Trophoblast cell (in vitro differentiated cells and primary cell): ENCODE measurements at regions not wholly inside any gene's neighbourhood (a gene's known extent, or its start where the extent isn't known, plus 50 kb on each side); places are given as distances from the start of the nearest gene placed in this dataset.
"Not testable (repeated sequence)": the region's sequence is repeated elsewhere in the genome, so short reads cannot be mapped to it uniquely, and the experiment has no call there.

Source experiments
- DNase-seq, 2 donors: peaks; one replicate each; pipeline ENCODE4 v3.0.0-alpha.2; 2016
- H2AFZ ChIP-seq: 2 replicates; pipeline ENCODE4 v1.6.1; 2013; ENCODE audit warnings: low read length, moderate library complexity, mild to moderate bottlenecking; ENCODE audit not compliant: insufficient read depth, poor library complexity
- H2AK5ac ChIP-seq: 2 replicates; pipeline ENCODE4 v1.6.1; 2013; ENCODE audit warnings: mild to moderate bottlenecking, low read length
- H2BK120ac ChIP-seq: 2 replicates; pipeline ENCODE4 v1.6.1; 2013; ENCODE audit warnings: low read length, mild to moderate bottlenecking, moderate library complexity; ENCODE audit not compliant: insufficient read depth, poor library complexity
- H2BK12ac ChIP-seq: 2 replicates; pipeline ENCODE4 v1.6.1; 2013; ENCODE audit warnings: mild to moderate bottlenecking, low read length, moderate library complexity
- H2BK5ac ChIP-seq: 2 replicates; pipeline ENCODE4 v1.6.1; 2013; ENCODE audit warnings: low read length, low read depth, moderate library complexity, mild to moderate bottlenecking; ENCODE audit not compliant: poor library complexity
- H3K14ac ChIP-seq: 2 replicates; pipeline ENCODE4 v1.6.1; 2013; ENCODE audit warnings: mild to moderate bottlenecking, low read length
- H3K18ac ChIP-seq: 2 replicates; pipeline ENCODE4 v1.6.1; 2013; ENCODE audit warnings: mild to moderate bottlenecking, low read length
- H3K23ac ChIP-seq: 2 replicates; pipeline ENCODE4 v1.6.1; 2013; ENCODE audit warnings: low read length
- H3K27ac ChIP-seq: 2 replicates; pipeline ENCODE4 v1.5.1; 2013; ENCODE audit warnings: low read depth, mild to moderate bottlenecking, inconsistent platforms, low read length, moderate library complexity
- H3K27me3 ChIP-seq: 2 replicates; pipeline ENCODE4 v1.6.1; 2013; ENCODE audit warnings: inconsistent platforms, mild to moderate bottlenecking, low read length, moderate library complexity; ENCODE audit not compliant: insufficient read depth
- H3K36me3 ChIP-seq, 2 experiments: 1 replicate in 1 of 2; 2 replicates in 1 of 2; pipeline ENCODE4 v1.6.1; 2013; ENCODE audit warnings: low read length in 2 of 2, mild to moderate bottlenecking in 2 of 2, moderate library complexity in 1 of 2; ENCODE audit not compliant: insufficient read depth in 2 of 2, control insufficient read depth in 1 of 2
- H3K4ac ChIP-seq: 2 replicates; pipeline ENCODE4 v1.6.1; 2013; ENCODE audit warnings: low read depth, mild to moderate bottlenecking, low read length, moderate library complexity
- H3K4me1 ChIP-seq, 2 experiments: 1 replicate in 1 of 2; 2 replicates in 1 of 2; pipeline ENCODE4 v1.6.1; 2013; ENCODE audit warnings: low read length in 2 of 2, mild to moderate bottlenecking in 2 of 2, moderate library complexity in 1 of 2; ENCODE audit not compliant: insufficient read depth in 2 of 2, control insufficient read depth in 1 of 2
- H3K4me2 ChIP-seq: 2 replicates; pipeline ENCODE4 v1.6.1; 2013; ENCODE audit warnings: inconsistent platforms, mild to moderate bottlenecking, low read length, moderate library complexity
- H3K4me3 ChIP-seq: 2 replicates; pipeline ENCODE4 v1.5.1; 2013; ENCODE audit warnings: mild to moderate bottlenecking, low read depth, low read length, inconsistent platforms
- H3K79me1 ChIP-seq: one replicate; pipeline ENCODE4 v1.6.1; 2013; ENCODE audit warnings: low read length
- H3K79me2 ChIP-seq: 2 replicates; pipeline ENCODE4 v1.6.1; 2013; ENCODE audit warnings: low read length, mild to moderate bottlenecking; ENCODE audit not compliant: control insufficient read depth, insufficient read depth, poor library complexity
- H3K9ac ChIP-seq: 2 replicates; pipeline ENCODE4 v1.6.1; 2013; ENCODE audit warnings: mild to moderate bottlenecking, low read length
- H3K9me3 ChIP-seq: 2 replicates; pipeline ENCODE4 v1.6.1; 2013; ENCODE audit warnings: low read depth, mild to moderate bottlenecking, control low read depth, inconsistent platforms, low read length; ENCODE audit not compliant: insufficient read depth
- H4K12ac ChIP-seq: 2 replicates; pipeline ENCODE4 v1.6.1; 2013; ENCODE audit warnings: low read depth, mild to moderate bottlenecking, low read length, moderate library complexity
- H4K8ac ChIP-seq: 2 replicates; pipeline ENCODE4 v1.6.1; 2013; ENCODE audit warnings: low read depth, mild to moderate bottlenecking, low read length, moderate library complexity
- H4K91ac ChIP-seq: one replicate; pipeline ENCODE4 v1.6.1; 2013; ENCODE audit warnings: low read depth, mild to moderate bottlenecking, low read length, moderate library complexity
- WGBS: extraction: QIAGEN DNeasy Blood & Tissue Kit; methylation state at CpG from one replicate; pipeline ENCODE4 v1.1.7; 2013; ENCODE audit warnings: missing lambda C conversion rate; ENCODE audit not compliant: insufficient read length, insufficient coverage; ENCODE audit errors: extremely low coverage; 5-methylcytosine and 5-hydroxymethylcytosine counted together

DNA sequence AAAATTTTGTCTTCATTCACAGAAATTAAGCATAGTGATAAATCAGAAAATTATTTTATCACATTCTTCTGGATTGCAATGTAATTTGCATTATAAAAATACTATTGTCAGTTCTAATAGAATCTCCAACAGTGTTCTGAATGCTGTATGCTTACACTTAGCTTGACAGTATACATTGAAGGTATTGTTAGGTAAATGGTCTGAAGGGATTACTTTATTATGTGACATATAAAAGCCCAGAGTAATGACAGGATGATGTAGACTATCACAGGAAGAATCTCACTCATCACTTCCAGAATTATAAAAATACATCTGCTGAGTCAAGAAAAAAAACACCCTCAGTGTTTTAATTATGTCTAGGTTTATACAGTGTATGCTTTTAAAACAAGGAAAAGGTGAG lies 1532.5 kb upstream of the RAG2 start:
- Histone ChIP-seq H3K27me3 (no peaks in the 10 kb centered on the region), H3K4me2 (no peak overlapping the region), H4K12ac (no peak overlapping the region), H2BK5ac (no peak overlapping the region), H4K91ac (no peak overlapping the region), H2AK5ac (no peak overlapping the region), H3K9ac (no peak overlapping the region), H3K18ac (no peak overlapping the region), H3K27ac (no peak overlapping the region), H3K9me3 (no peaks in the 10 kb centered on the region), H3K79me1 (no peaks in the 10 kb centered on the region), H3K14ac (no peak overlapping the region), H2BK120ac (no peak overlapping the region), H3K4me1 (no peaks in the 10 kb centered on the region), H4K8ac (no peak overlapping the region), H3K36me3 (no peaks in the 10 kb centered on the region), H3K23ac (no peak overlapping the region), H3K4me3 (no peak overlapping the region), H3K79me2 (no peaks in the 10 kb centered on the region), H2AFZ (no peak overlapping the region), H3K4ac (no peak overlapping the region), H2BK12ac (no peak overlapping the region)
- no peak for DNase-seq

DNA sequence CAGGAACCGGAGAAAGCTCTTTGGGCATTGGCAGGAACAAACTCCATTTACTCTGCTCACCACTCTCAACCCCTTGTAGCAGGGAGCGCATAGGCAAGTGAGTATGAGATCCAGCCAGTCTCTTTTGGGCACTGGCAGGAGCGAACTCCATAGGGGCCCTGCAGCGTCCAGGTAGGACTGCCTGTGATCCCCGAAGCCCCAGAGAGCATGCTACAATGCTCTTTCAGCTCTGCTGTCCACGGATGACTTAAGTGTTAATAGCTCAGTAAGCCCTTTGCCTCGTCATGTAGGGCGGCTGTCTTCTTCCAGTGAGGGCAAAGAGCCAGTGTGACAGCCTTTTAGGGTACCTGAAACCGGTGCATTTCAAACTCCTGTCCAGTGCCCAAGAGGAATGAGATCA lies 1525.6 kb upstream of the RAG2 start:
- DNase-seq = no peak
- Histone ChIP-seq H3K4ac (no peak overlapping the region), H3K79me1 (no peaks in the 10 kb centered on the region), H3K23ac (no peak overlapping the region), H3K27me3 (no peaks in the 10 kb centered on the region), H3K27ac (no peak overlapping the region), H3K9me3 (no peaks in the 10 kb centered on the region), H3K18ac (no peak overlapping the region), H3K9ac (no peak overlapping the region), H3K79me2 (no peaks in the 10 kb centered on the region), H4K12ac (no peak overlapping the region), H3K4me1 (no peaks in the 10 kb centered on the region), H4K8ac (no peak overlapping the region), H2BK12ac (no peak overlapping the region), H3K36me3 (no peaks in the 10 kb centered on the region), H2AK5ac (no peak overlapping the region), H2BK5ac (no peak overlapping the region), H2AFZ (no peak overlapping the region), H3K4me2 (no peak overlapping the region), H4K91ac (no peak overlapping the region), H3K4me3 (no peak overlapping the region), H3K14ac (no peak overlapping the region), H2BK120ac (no peak overlapping the region)
- WGBS = no CpG with 5 or more reads among the region's 9 CpGs

DNA sequence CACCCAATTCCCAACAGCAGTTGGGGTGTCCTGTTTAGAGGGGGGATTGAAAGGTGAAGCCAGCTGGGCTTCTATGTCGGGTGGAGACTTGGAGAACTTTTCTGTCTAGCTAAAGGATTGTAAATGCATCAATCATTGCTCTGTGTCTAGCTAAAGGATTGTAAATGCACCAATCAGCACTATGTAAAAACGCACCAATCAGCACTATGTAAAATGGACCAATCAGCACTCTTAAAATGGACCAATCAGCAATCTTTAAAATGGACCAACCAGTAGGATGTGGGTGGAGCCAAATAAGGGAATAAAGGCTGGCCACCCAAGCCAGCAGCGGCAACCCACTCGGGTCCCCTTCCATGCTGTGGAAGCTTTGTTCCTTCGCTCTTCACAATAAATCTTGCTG lies 1518.6 kb upstream of the RAG2 start:
- H3K4me1 ChIP-seq, H4K8ac ChIP-seq: not testable (repeated sequence)

DNA sequence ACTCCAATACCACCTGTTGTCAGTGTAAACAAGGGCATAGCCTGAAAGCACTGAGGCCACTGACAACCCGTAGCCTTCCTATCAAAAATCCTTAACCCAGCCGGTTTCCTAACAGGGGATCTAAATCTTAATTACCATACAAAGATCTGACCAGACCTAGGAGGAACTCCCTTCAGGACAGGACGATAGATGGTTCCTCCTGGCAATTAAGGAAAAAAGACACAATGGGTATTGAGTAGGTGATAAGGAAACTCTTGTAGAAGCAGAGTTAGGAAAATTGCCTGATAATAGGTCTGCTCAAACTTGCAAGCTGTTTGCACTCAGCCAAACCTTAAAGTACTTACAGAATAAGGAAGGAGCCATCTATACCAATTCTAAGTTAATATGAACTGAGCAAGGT lies 1517.3 kb upstream of the RAG2 start:
- not testable (repeated sequence) for H3K27ac ChIP-seq, H2BK5ac ChIP-seq, H3K4ac ChIP-seq, H2BK120ac ChIP-seq, H3K23ac ChIP-seq, H4K12ac ChIP-seq, DNase-seq, H3K79me2 ChIP-seq, H4K91ac ChIP-seq, H2AFZ ChIP-seq, H4K8ac ChIP-seq, H3K79me1 ChIP-seq, H2BK12ac ChIP-seq, H3K4me2 ChIP-seq, H2AK5ac ChIP-seq, H3K4me1 ChIP-seq, H3K27me3 ChIP-seq, H3K4me3 ChIP-seq, H3K18ac ChIP-seq, H3K36me3 ChIP-seq, H3K9ac ChIP-seq, H3K9me3 ChIP-seq, H3K14ac ChIP-seq
- WGBS = no CpG with 5 or more reads among the region's 3 CpGs

More for the DNA sequence above, 1518.6 kb upstream of the RAG2 start:
- H3K9me3 ChIP-seq, H3K4me3 ChIP-seq, H4K12ac ChIP-seq, H3K4me2 ChIP-seq, H3K79me1 ChIP-seq, DNase-seq, H3K9ac ChIP-seq, H3K18ac ChIP-seq, H2AFZ ChIP-seq, H2BK120ac ChIP-seq, H3K14ac ChIP-seq, H2BK12ac ChIP-seq, H3K27me3 ChIP-seq, H3K36me3 ChIP-seq, H4K91ac ChIP-seq, H3K79me2 ChIP-seq, H2BK5ac ChIP-seq, H2AK5ac ChIP-seq, H3K27ac ChIP-seq, H3K4ac ChIP-seq, H3K23ac ChIP-seq: not testable (repeated sequence)
- WGBS = no CpG with 5 or more reads among the region's 5 CpGs
